K562 (cell line): ENCODE measurements at regions not wholly inside any gene's neighbourhood (a gene's known extent, or its start where the extent isn't known, plus 50 kb on each side); places are given as distances from the start of the nearest gene placed in this dataset.

Experiments used
- ATAC-seq: fragments of 200-7000 bp; cut with Tn5 transposase; 3 replicates; pipeline ENCODE4 v1.9.1; 2020; ENCODE audit warnings: moderate library complexity
- BruUV-seq: library from RNA; stranded (reverse); fragments of 400-500 nt; replicated peaks from 2 replicates; lab custom pipeline; 2021; lab: Mats Ljungman, UMichigan
- CTCF ChIA-PET: fragments of 300-600 bp; formaldehyde crosslinking; extraction: SDS; loops from one replicate; lab custom pipeline; 2021; ENCODE audit warnings: low intra/inter-chr PET ratio; lab: Yijun Ruan, JAX
- POLR2A ChIA-PET: fragments of 300-600, 350-650 bp; sonication (Branson Sonifier 250); formaldehyde crosslinking; extraction: SDS; loops from one replicate; lab custom pipeline; 2021; ENCODE audit warnings: antibody characterized with exemption, inconsistent platforms; lab: Yijun Ruan, JAX
- DNase-seq, 4 experiments: peaks; one replicate each; pipeline versions ENCODE4 v3.0.0 to v3.0.0-alpha.2; 2011 to 2018; ENCODE audit warnings: low spot score in 3 of 4, mixed read lengths in 3 of 4; ENCODE audit errors: extremely low read depth in 1 of 4
- FAIRE-seq: peaks from 2 replicates; lab custom pipeline; 2011; peaks lifted over from hg19 to GRCh38; lab: Jason Lieb, UNC
- H2AFZ ChIP-seq: 2 replicates; pipeline ENCODE4 v1.6.0; 2011; ENCODE audit warnings: low read depth, low read length, control low read depth, inconsistent platforms
- H3K27ac ChIP-seq: fragments of 200-600 bp; 3 replicates; pipeline ENCODE4 v1.8.0; 2011; ENCODE audit warnings: low read depth, mild to moderate bottlenecking, control low read depth, inconsistent platforms, low read length, moderate library complexity, mixed read lengths; ENCODE audit errors: extremely low read depth
- H3K27me3 ChIP-seq, 2 experiments: fragments of 300-600 bp in 1 of 2; 2 replicates in 1 of 2; 3 replicates in 1 of 2; pipeline versions ENCODE4 v1.6.0 to v1.8.0; 2011; ENCODE audit warnings: inconsistent platforms in 2 of 2, low read length in 2 of 2, mild to moderate bottlenecking in 1 of 2, mixed read lengths in 1 of 2, moderate library complexity in 1 of 2; ENCODE audit not compliant: control insufficient read depth in 2 of 2, insufficient read depth in 2 of 2
- H3K36me3 ChIP-seq: fragments of 300-600 bp; 3 replicates; pipeline ENCODE4 v1.8.0; 2011; ENCODE audit warnings: mild to moderate bottlenecking, low read length, inconsistent platforms; ENCODE audit not compliant: control insufficient read depth, insufficient read depth
- H3K4me1 ChIP-seq, 2 experiments: fragments of 200-600 bp in 1 of 2; replicated peaks in 1 of 2; 2 replicates in 1 of 2; 3 replicates in 1 of 2; pipeline versions ENCODE4 v1.5.1 to v1.8.0; 2011; ENCODE audit warnings: inconsistent platforms in 2 of 2, low read length in 2 of 2, mild to moderate bottlenecking in 1 of 2, mixed read lengths in 1 of 2, moderate library complexity in 1 of 2; ENCODE audit not compliant: control insufficient read depth in 2 of 2, insufficient read depth in 2 of 2
- H3K4me2 ChIP-seq: 2 replicates; pipeline ENCODE4 v1.6.1; 2011; ENCODE audit warnings: low read length, control low read depth, inconsistent platforms, mixed read lengths; ENCODE audit not compliant: insufficient read depth
- H3K4me3 ChIP-seq: fragments of 200-600 bp; sonication (generic), shearing (Covaris generic); 2 replicates; pipeline ENCODE4 v1.5.1; 2016; ENCODE audit warnings: control low read depth, inconsistent platforms
- H3K79me2 ChIP-seq: fragments of 200-600 bp; 3 replicates; pipeline ENCODE4 v1.8.0; 2011; ENCODE audit warnings: low read length, inconsistent platforms; ENCODE audit not compliant: control insufficient read depth, insufficient read depth
- H3K9ac ChIP-seq, 2 experiments: 2 replicates each; pipeline versions ENCODE4 v1.6.0 to v1.6.1; 2011; ENCODE audit warnings: low read depth in 2 of 2, low read length in 2 of 2, control low read depth in 1 of 2, inconsistent platforms in 1 of 2, mild to moderate bottlenecking in 1 of 2, mixed read lengths in 1 of 2; ENCODE audit not compliant: insufficient read depth in 1 of 2
- H3K9me1 ChIP-seq: one replicate; pipeline ENCODE4 v1.6.0; 2011; ENCODE audit warnings: inconsistent platforms, mild to moderate bottlenecking, low read length, moderate library complexity; ENCODE audit not compliant: control insufficient read depth, insufficient read depth
- H3K9me3 ChIP-seq: replicated peaks from 2 replicates; pipeline ENCODE4 v1.5.1; 2011; ENCODE audit warnings: low read depth, low read length, inconsistent platforms; ENCODE audit not compliant: control insufficient read depth, insufficient read depth
- H4K20me1 ChIP-seq: replicated peaks from 2 replicates; pipeline ENCODE4 v1.6.1; 2011; ENCODE audit warnings: low read length, inconsistent platforms, mixed read lengths; ENCODE audit not compliant: control insufficient read depth, insufficient read depth
- AFF4 ChIP-seq: sonication (generic); formaldehyde crosslinking; IDR thresholded peaks from 2 replicates; pipeline ENCODE4 v1.8.0; 2023; ENCODE audit warnings: mild to moderate bottlenecking, missing genetic modification reagents
- EP400 ChIP-seq: fragments of 450-650 bp; IDR thresholded peaks from 2 replicates; pipeline ENCODE4 v1.6.1; 2017; ENCODE audit warnings: antibody characterized with exemption, mild to moderate bottlenecking, moderate library complexity
- FUS ChIP-seq: fragments of 200-400 bp; formaldehyde crosslinking; optimal IDR thresholded peaks from 2 replicates; pipeline ENCODE3; 2017; ENCODE audit warnings: low read depth, low read length
- HINFP ChIP-seq: fragments of 450-650 bp; conservative IDR thresholded peaks from 2 replicates; pipeline ENCODE4 v1.6.1; 2016; ENCODE audit warnings: missing genetic modification characterization, low read depth, mild to moderate bottlenecking, control low read depth, missing compliant biosample characterization
- MCM5 ChIP-seq: fragments of 450-650 bp; IDR thresholded peaks from 2 replicates; pipeline ENCODE4 v1.6.1; 2016; ENCODE audit warnings: low read depth
- MTF1 ChIP-seq: fragments of 250-450 bp; sonication (Bioruptor Pico); IDR thresholded peaks from 2 replicates; pipeline ENCODE4 v1.9.0; 2021; ENCODE audit warnings: moderate library complexity, mild to moderate bottlenecking, inconsistent platforms, borderline replicate concordance
- NR1H2 ChIP-seq: sonication (generic); formaldehyde crosslinking; IDR thresholded peaks from 2 replicates; pipeline ENCODE4 v1.4.0; 2020; ENCODE audit warnings: mild to moderate bottlenecking, missing genetic modification reagents
- PHF20 ChIP-seq: fragments of 450-650 bp; IDR thresholded peaks from 2 replicates; pipeline ENCODE4 v1.6.1; 2018; ENCODE audit not compliant: partially characterized antibody
- POLR2H ChIP-seq: IDR thresholded peaks from 2 replicates; pipeline ENCODE4 v1.6.1; 2016; ENCODE audit warnings: missing genetic modification characterization, low read depth, mild to moderate bottlenecking, control low read depth, missing compliant biosample characterization, moderate library complexity
- PRPF4 ChIP-seq: fragments of 200-400 bp; formaldehyde crosslinking; IDR thresholded peaks from one replicate; pipeline ENCODE4 v1.6.1; 2017; ENCODE audit warnings: low read length, low read depth, mild to moderate bottlenecking; ENCODE audit not compliant: insufficient read depth, poor library complexity, severe bottlenecking
- PYGO2 ChIP-seq: fragments of 450-650 bp; IDR thresholded peaks from 2 replicates; pipeline ENCODE4 v1.6.1; 2016; ENCODE audit warnings: mild to moderate bottlenecking, missing genetic modification characterization, moderate library complexity, missing compliant biosample characterization
- SMARCB1 ChIP-seq: IDR thresholded peaks from 2 replicates; pipeline ENCODE4 v1.6.1; 2011; ENCODE audit warnings: improper control_type of control experiment, low read depth; ENCODE audit not compliant: insufficient read length
- ZFP1 ChIP-seq: fragments of 450-650 bp; formaldehyde crosslinking; IDR thresholded peaks from 2 replicates; pipeline ENCODE4 v1.4.0; 2020; ENCODE audit warnings: mild to moderate bottlenecking, mixed read lengths
- ZNF274 ChIP-seq: IDR thresholded peaks from 2 replicates; pipeline ENCODE4 v1.6.1; 2011; ENCODE audit warnings: low read depth, mild to moderate bottlenecking, low read length, moderate library complexity, borderline replicate concordance
- ZNF785 ChIP-seq: fragments of 250-450 bp; sonication (Bioruptor Pico); IDR thresholded peaks from 2 replicates; pipeline ENCODE4 v1.4.0; 2020; ENCODE audit warnings: mild to moderate bottlenecking
- WGBS: fragments of 100-300 bp; shearing (Covaris generic); methylation state at CpG from one replicate; pipeline ENCODE4 v1.1.6; 2016; ENCODE audit warnings: low coverage, mixed read lengths; ENCODE audit not compliant: insufficient coverage; ENCODE audit errors: missing lambda C conversion rate; 5-methylcytosine and 5-hydroxymethylcytosine counted together
- in situ Hi-C: fragments of 300-500 bp; cut with MboI; formaldehyde crosslinking; loops from 4 replicates; pipeline ENCODE4 v1.15.0; 2018; ENCODE audit warnings: inconsistent platforms, mixed read lengths
- intact Hi-C: fragments of 100-400 bp; cut with micrococcal nuclease; formaldehyde crosslinking; loops from 2 replicates; pipeline ENCODE4 v1.14.2; 2022

DNA sequence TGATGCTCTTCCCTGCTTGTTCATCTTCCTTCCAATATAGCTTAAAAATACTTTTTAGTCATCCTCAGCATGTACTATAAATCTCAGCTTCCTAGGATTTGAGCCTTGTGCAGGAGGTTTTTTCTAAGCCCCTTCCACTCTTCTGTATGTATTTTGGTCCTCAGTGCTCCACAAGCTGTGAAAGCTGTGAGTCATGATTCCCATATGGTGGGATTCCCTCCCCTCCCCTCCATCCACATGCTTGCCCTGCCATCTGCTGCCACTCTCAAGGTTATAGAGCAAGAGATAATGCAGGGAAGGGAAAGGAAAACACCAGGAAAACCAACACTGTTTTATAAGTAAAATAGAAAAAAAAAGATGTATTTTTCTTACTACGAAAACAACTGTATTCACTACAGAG lies 58.5 kb upstream of the AP1S2 start:
- no peaks in the 10 kb centered on the region for H3K4me1 ChIP-seq
- H3K36me3 ChIP-seq: no peaks in the 10 kb centered on the region
- POLR2A ChIA-PET: no interaction called here
- no peak overlapping the region for H3K4me2 ChIP-seq
- no peak overlapping the region for H3K4me3 ChIP-seq
- no peak for ATAC-seq
- 0% methylated on average over 1 of the region's 1 CpG for WGBS
- no peaks in the 10 kb centered on the region for H3K9me3 ChIP-seq
- H3K27ac ChIP-seq: no peak overlapping the region
- no peak for DNase-seq
- no peaks in the 10 kb centered on the region for H3K9me1 ChIP-seq
- H3K9ac ChIP-seq: no peak overlapping the region
- CTCF ChIA-PET: no interaction called here
- TF ChIP-seq ZNF274 (no peak), MCM5 (no peak), ZFP1 (CRISPR knock-in tag) (no peak), PYGO2 (no peak), ZNF785 (no peak), EP400 (no peak), MTF1 (CRISPR knock-in tag) (no peak), AFF4 (CRISPR knock-in tag) (no peak), FUS (no peak), SMARCB1 (no peak), HINFP (tag) (no peak), NR1H2 (no peak), POLR2H (no peak), PRPF4 (no peak), PHF20 (no peak)
- no peaks in the 10 kb centered on the region for H4K20me1 ChIP-seq
- H3K79me2 ChIP-seq: no peaks in the 10 kb centered on the region
- intact Hi-C loops (no loop called here), in situ Hi-C loops (no loop called here)
- no peak overlapping the region for H2AFZ ChIP-seq
- no peak for FAIRE-seq
- H3K27me3 ChIP-seq: no peaks in the 10 kb centered on the region
- no TSS peak for BruUV-seq
